ENCODE measurements at regions not wholly inside any gene's neighbourhood (a gene's known extent, or its start where the extent isn't known, plus 50 kb on each side); places are given as distances from the start of the nearest gene placed in this dataset.

- TF ChIP-seq CTCF (IDR thresholded peaks at IDR 0.05; ENCODE audit: insufficient read depth in 1 of 2, low read depth in 1 of 2, low read length in 1 of 2, severe bottlenecking in 1 of 2, unreplicated experiment in 1 of 2): no peak
- no peaks in the 10 kb centered on the region for H3K9me3 Mint-ChIP-seq (ENCODE audit: unreplicated experiment)
- no peaks in the 10 kb centered on the region for H3K9me3 ChIP-seq
- H3K27me3 ChIP-seq (replicated peaks; ENCODE audit: control insufficient read depth, insufficient read depth, low read length): no peaks in the 10 kb centered on the region; the same call in 1 of the 2 replicates
- BruUV-seq (replicated peaks): no TSS peak
- H3K36me3 Mint-ChIP-seq (ENCODE audit: insufficient read depth, unreplicated experiment): no peaks in the 10 kb centered on the region
- DNase-seq: no peak
- H3K4me1 ChIP-seq: no peaks in the 10 kb centered on the region
- POLR2A ChIA-PET: no interaction called here
- H3K4me1 Mint-ChIP-seq (ENCODE audit: low read depth, unreplicated experiment): no peaks in the 10 kb centered on the region
- CTCF ChIA-PET: no interaction called here
- H3K27ac Mint-ChIP-seq (ENCODE audit: unreplicated experiment): no peak overlapping the region
- H3K36me3 ChIP-seq (ENCODE audit: control insufficient read depth, insufficient read depth, low read length): no peaks in the 10 kb centered on the region
- intact Hi-C loops (cut with micrococcal nuclease; ENCODE audit: unreplicated experiment): no loop called here
- no peak overlapping the region for H3K4me3 ChIP-seq (ENCODE audit: low read depth, low read length)
- no peak overlapping the region for H3K4me3 Mint-ChIP-seq (ENCODE audit: unreplicated experiment)
- peaks cover 22% of the 10 kb centered on the region for H3K27me3 Mint-ChIP-seq (ENCODE audit: insufficient read depth, unreplicated experiment)
Measured at GRCh38 chr2:133970641-133971040, 283.2 kb upstream of the MGAT5 start.

GRCh38 chr2:133972297-133972696 is 281.6 kb upstream of the MGAT5 start:
- Mint-ChIP-seq H3K9me3 (ENCODE audit: unreplicated experiment) (no peaks in the 10 kb centered on the region), H3K4me1 (ENCODE audit: low read depth, unreplicated experiment) (no peaks in the 10 kb centered on the region), H3K27ac (ENCODE audit: unreplicated experiment) (no peak overlapping the region), H3K4me3 (ENCODE audit: unreplicated experiment) (no peak overlapping the region), H3K36me3 (ENCODE audit: insufficient read depth, unreplicated experiment) (no peaks in the 10 kb centered on the region), H3K27me3 (ENCODE audit: insufficient read depth, unreplicated experiment) (peaks cover 22% of the 10 kb centered on the region)
- intact Hi-C loops (cut with micrococcal nuclease; ENCODE audit: unreplicated experiment): no loop called here
- H3K9me3 ChIP-seq: no peaks in the 10 kb centered on the region
- CTCF ChIA-PET: no interaction called here
- POLR2A ChIA-PET: no interaction called here
- no peak for DNase-seq
- no peaks in the 10 kb centered on the region; the same call in 1 of the 2 replicates for H3K27me3 ChIP-seq (replicated peaks; ENCODE audit: control insufficient read depth, insufficient read depth, low read length)
- H3K36me3 ChIP-seq (ENCODE audit: control insufficient read depth, insufficient read depth, low read length): no peaks in the 10 kb centered on the region
- TF ChIP-seq CTCF (IDR thresholded peaks at IDR 0.05; ENCODE audit: insufficient read depth in 1 of 2, low read depth in 1 of 2, low read length in 1 of 2, severe bottlenecking in 1 of 2, unreplicated experiment in 1 of 2): no peak
- H3K4me3 ChIP-seq (ENCODE audit: low read depth, low read length): no peak overlapping the region
- H3K4me1 ChIP-seq: no peaks in the 10 kb centered on the region
- BruUV-seq (replicated peaks): no TSS peak

GRCh38 chr2:133972786-133973185 is 281.1 kb upstream of the MGAT5 start:
- BruUV-seq (replicated peaks): no TSS peak
- CTCF ChIA-PET: no interaction called here
- Mint-ChIP-seq H3K36me3 (ENCODE audit: insufficient read depth, unreplicated experiment) (no peaks in the 10 kb centered on the region), H3K27me3 (ENCODE audit: insufficient read depth, unreplicated experiment) (peaks cover 22% of the 10 kb centered on the region), H3K4me1 (ENCODE audit: low read depth, unreplicated experiment) (no peaks in the 10 kb centered on the region), H3K27ac (ENCODE audit: unreplicated experiment) (no peak overlapping the region), H3K9me3 (ENCODE audit: unreplicated experiment) (no peaks in the 10 kb centered on the region), H3K4me3 (ENCODE audit: unreplicated experiment) (no peak overlapping the region)
- Histone ChIP-seq H3K9me3 (no peaks in the 10 kb centered on the region), H3K4me3 (ENCODE audit: low read depth, low read length) (no peak overlapping the region), H3K36me3 (ENCODE audit: control insufficient read depth, insufficient read depth, low read length) (no peaks in the 10 kb centered on the region), H3K4me1 (no peaks in the 10 kb centered on the region), H3K27me3 (replicated peaks; ENCODE audit: control insufficient read depth, insufficient read depth, low read length) (no peaks in the 10 kb centered on the region; the same call in 1 of the 2 replicates)
- DNase-seq: no peak
- intact Hi-C loops (cut with micrococcal nuclease; ENCODE audit: unreplicated experiment): no loop called here
- POLR2A ChIA-PET: no interaction called here
- TF ChIP-seq CTCF (IDR thresholded peaks at IDR 0.05; ENCODE audit: insufficient read depth in 1 of 2, low read depth in 1 of 2, low read length in 1 of 2, severe bottlenecking in 1 of 2, unreplicated experiment in 1 of 2): no peak
